Psoas muscle (tissue), 7 donors: ENCODE measurements at regions not wholly inside any gene's neighbourhood (a gene's known extent, or its start where the extent isn't known, plus 50 kb on each side); places are given as distances from the start of the nearest gene placed in this dataset.

Experiments
- ATAC-seq, 4 donors: fragments of 200-7000 bp; cut with Tn5 transposase; one replicate each; pipeline ENCODE4 v1.9.1; 2020; ENCODE audit warnings: moderate library complexity in 3 of 4, mild to moderate bottlenecking in 2 of 4
- DNase-seq, 2 donors: peaks; one replicate each; pipeline ENCODE4 v3.0.0-alpha.2; 2020
- H3K27ac ChIP-seq: fragments of 200-600 bp; one replicate; pipeline ENCODE4 v1.8.0; 2022
- H3K27me3 ChIP-seq, 3 donors: fragments of 200-600 bp in 1 of 3; one replicate each; pipeline versions ENCODE4 v1.6.1 to v1.8.0; 2013 to 2022; ENCODE audit warnings: low read length in 2 of 3, mild to moderate bottlenecking in 2 of 3, moderate library complexity in 1 of 3; ENCODE audit not compliant: insufficient read depth in 3 of 3
- H3K36me3 ChIP-seq, 2 donors: fragments of 200-600 bp in 1 of 2; one replicate each; pipeline versions ENCODE4 v1.6.1 to v1.8.0; 2013 to 2022; ENCODE audit warnings: low read depth in 1 of 2, mild to moderate bottlenecking in 1 of 2, moderate library complexity in 1 of 2; ENCODE audit not compliant: insufficient read depth in 1 of 2
- H3K4me1 ChIP-seq: fragments of 200-600 bp; one replicate; pipeline ENCODE4 v1.8.0; 2022
- H3K4me3 ChIP-seq: fragments of 200-600 bp; one replicate; pipeline ENCODE4 v1.8.0; 2022; ENCODE audit warnings: mild to moderate bottlenecking
- H3K9me3 ChIP-seq: fragments of 200-600 bp; one replicate; pipeline ENCODE4 v1.8.0; 2022
- CTCF ChIP-seq: fragments of 200-600 bp; IDR thresholded peaks from one replicate; pipeline ENCODE4 v1.8.0; 2022; ENCODE audit warnings: antibody characterized with exemption
- WGBS, 3 donors: extraction: QIAGEN DNeasy Blood & Tissue Kit; methylation state at CpG; one replicate each; pipeline versions ENCODE4 v1.1.6 to v1.1.7; 2013; 5-methylcytosine and 5-hydroxymethylcytosine counted together
- intact Hi-C, 2 donors: fragments of 100-400 bp; cut with DNase I; formaldehyde crosslinking; loops; one replicate each; pipeline versions ENCODE4 v1.11.0 to v1.14.2; 2022
- donor health status: healthy with polysubstance abuse.
- donor health status: DM: no; HTN: no; CAD: no; lungs with moderate emphysema.
- donor health status: Bipolar disorder and iron deficiency.
- donor health status: healthy.
- donor health status: DM: yes; HTN: yes; CAD: no.
- donor health status: DM: no; HTN: no; CAD: no.
- donor health status: DM: yes; HTN: yes; CAD: no.

- 65 to 77% (median 74%) methylated on average over 5 of the region's 5 CpGs for WGBS, 3 donors
- H3K4me1 ChIP-seq = no peaks in the 10 kb centered on the region
- ATAC-seq = no peak
- no peak overlapping the region for H3K27ac ChIP-seq
- H3K9me3 ChIP-seq = no peaks in the 10 kb centered on the region
- intact Hi-C loops = no loop called here
- H3K36me3 ChIP-seq = no peaks in the 10 kb centered on the region
- no peak overlapping the region for H3K4me3 ChIP-seq
- no peaks in the 10 kb centered on the region for H3K27me3 ChIP-seq
- no peak for DNase-seq
- TF ChIP-seq CTCF = no peak
Observed at GRCh38 chr3:174720717-174721116, 138.4 kb upstream of the NAALADL2 start.

- Histone ChIP-seq H3K27me3 (no peaks in the 10 kb centered on the region), H3K9me3 (no peaks in the 10 kb centered on the region), H3K27ac (no peak overlapping the region), H3K36me3 (no peaks in the 10 kb centered on the region), H3K4me3 (no peak overlapping the region), H3K4me1 (no peaks in the 10 kb centered on the region)
- no peak for DNase-seq
- intact Hi-C loops = no loop called here
- no peak for TF ChIP-seq CTCF
- whole genome bisulfite sequencing, 3 donors = 87 to 91% (median 89%) methylated on average over 3 of the region's 3 CpGs
- no peak for ATAC-seq
Observed at GRCh38 chr3:174725303-174725702, 133.8 kb upstream of the NAALADL2 start.

- DNase-seq (no peak), ATAC-seq (no peak)
- no peak for TF ChIP-seq CTCF
- no peaks in the 10 kb centered on the region for H3K9me3 ChIP-seq
- WGBS, 3 donors = 59 to 66% (median 62%) methylated on average over 3 of the region's 3 CpGs
- intact Hi-C loops = no loop called here
- no peaks in the 10 kb centered on the region for H3K27me3 ChIP-seq
- no peaks in the 10 kb centered on the region for H3K36me3 ChIP-seq
- no peak overlapping the region for H3K4me3 ChIP-seq
- no peaks in the 10 kb centered on the region for H3K4me1 ChIP-seq
- H3K27ac ChIP-seq = no peak overlapping the region
Observed at GRCh38 chr3:174737966-174738365, 121.2 kb upstream of the NAALADL2 start.

GRCh38 chr3:174749143-174749542 lies 110.0 kb upstream of the NAALADL2 start:
- no peak overlapping the region for H3K4me3 ChIP-seq
- WGBS, 3 donors = 79 to 84% (median 79%) methylated on average over 2 of the region's 2 CpGs
- H3K9me3 ChIP-seq = peaks cover 3% of the 10 kb centered on the region
- H3K27me3 ChIP-seq = no peaks in the 10 kb centered on the region
- H3K36me3 ChIP-seq = no peaks in the 10 kb centered on the region
- intact Hi-C loops = no loop called here
- ATAC-seq (no peak), DNase-seq (no peak)
- H3K4me1 ChIP-seq = no peaks in the 10 kb centered on the region
- no peak overlapping the region for H3K27ac ChIP-seq
- TF ChIP-seq CTCF = no peak
